Muscle layer of colon (tissue), 2 donors: ENCODE measurements at regions not wholly inside any gene's neighbourhood (a gene's known extent, or its start where the extent isn't known, plus 50 kb on each side); places are given as distances from the start of the nearest gene placed in this dataset.
"Not testable (repeated sequence)": the region's sequence is repeated elsewhere in the genome, so short reads cannot be mapped to it uniquely, and the experiment has no call there.

Source experiments
- H3K27ac ChIP-seq: one replicate; pipeline ENCODE4 v1.7.0; 2013; ENCODE audit warnings: low read depth, mild to moderate bottlenecking, low read length, moderate library complexity
- H3K27me3 ChIP-seq, 2 donors: one replicate each; pipeline ENCODE4 v1.7.0; 2013; ENCODE audit warnings: low read length in 2 of 2, mild to moderate bottlenecking in 2 of 2; ENCODE audit not compliant: insufficient read depth in 2 of 2, control insufficient read depth in 1 of 2
- H3K36me3 ChIP-seq: one replicate; pipeline ENCODE4 v1.7.0; 2013; ENCODE audit warnings: mild to moderate bottlenecking, low read length; ENCODE audit not compliant: insufficient read depth
- H3K4me1 ChIP-seq: one replicate; pipeline ENCODE4 v1.7.0; 2013; ENCODE audit warnings: mild to moderate bottlenecking, low read length; ENCODE audit not compliant: insufficient read depth
- H3K4me3 ChIP-seq, 2 donors: one replicate each; pipeline ENCODE4 v1.7.0; 2013; ENCODE audit warnings: low read length in 2 of 2, low read depth in 1 of 2, mild to moderate bottlenecking in 1 of 2, moderate library complexity in 1 of 2
- H3K9ac ChIP-seq: one replicate; pipeline ENCODE4 v1.7.0; 2013; ENCODE audit warnings: low read length
- H3K9me3 ChIP-seq: one replicate; pipeline ENCODE4 v1.7.0; 2013; ENCODE audit warnings: mild to moderate bottlenecking, low read length
- donor health status: abdominal sarcoma.
- donor health status: Adenocarcinoma of cecum.

- H3K9ac ChIP-seq, H3K4me1 ChIP-seq, H3K27me3 ChIP-seq, H3K27ac ChIP-seq, H3K9me3 ChIP-seq, H3K36me3 ChIP-seq, H3K4me3 ChIP-seq: not testable (repeated sequence)
These were observed 127.3 kb upstream of the ZC3H12C start for GRCh38 chr11:109965926-109966325.

- not testable (repeated sequence) for H3K4me3 ChIP-seq, H3K9ac ChIP-seq, H3K36me3 ChIP-seq, H3K4me1 ChIP-seq, H3K9me3 ChIP-seq, H3K27ac ChIP-seq, H3K27me3 ChIP-seq
These were observed 126.1 kb upstream of the ZC3H12C start for GRCh38 chr11:109967136-109967535.

GRCh38 chr11:109968299-109968698 is 124.9 kb upstream of the ZC3H12C start:
- Histone ChIP-seq H3K9ac (no peak overlapping the region), H3K4me3 (no peak overlapping the region), H3K27ac (no peak overlapping the region), H3K27me3 (no peaks in the 10 kb centered on the region), H3K4me1 (peaks cover 6% of the 10 kb centered on the region), H3K9me3 (no peaks in the 10 kb centered on the region), H3K36me3 (no peaks in the 10 kb centered on the region)

GRCh38 chr11:109968781-109969180 is 124.4 kb upstream of the ZC3H12C start:
- H3K4me3 ChIP-seq, result no peak overlapping the region
- no peaks in the 10 kb centered on the region for H3K36me3 ChIP-seq
- no peaks in the 10 kb centered on the region for H3K9me3 ChIP-seq
- no peaks in the 10 kb centered on the region for H3K27me3 ChIP-seq
- peaks cover 6% of the 10 kb centered on the region for H3K4me1 ChIP-seq
- no peak overlapping the region for H3K9ac ChIP-seq
- H3K27ac ChIP-seq, result no peak overlapping the region

- Histone ChIP-seq H3K9me3 (no peaks in the 10 kb centered on the region), H3K36me3 (no peaks in the 10 kb centered on the region), H3K27me3 (no peaks in the 10 kb centered on the region), H3K4me3 (no peak overlapping the region), H3K4me1 (peaks cover 6% of the 10 kb centered on the region), H3K9ac (no peak overlapping the region), H3K27ac (no peak overlapping the region)
These were observed 122.5 kb upstream of the ZC3H12C start for GRCh38 chr11:109970516-109971183.

- H3K36me3 ChIP-seq, result no peaks in the 10 kb centered on the region
- H3K27me3 ChIP-seq, result no peaks in the 10 kb centered on the region
- H3K4me3 ChIP-seq, result no peak overlapping the region
- H3K27ac ChIP-seq, result no peak overlapping the region
- H3K9ac ChIP-seq, result no peak overlapping the region
- H3K4me1 ChIP-seq, result peaks cover 6% of the 10 kb centered on the region
- H3K9me3 ChIP-seq, result no peaks in the 10 kb centered on the region
These were observed 122.0 kb upstream of the ZC3H12C start for GRCh38 chr11:109971184-109971523.

GRCh38 chr11:109972181-109972715 is 120.9 kb upstream of the ZC3H12C start:
- Histone ChIP-seq H3K4me3 (no peak overlapping the region), H3K27me3 (no peaks in the 10 kb centered on the region), H3K4me1 (peaks cover 6% of the 10 kb centered on the region), H3K27ac (no peak overlapping the region), H3K9ac (no peak overlapping the region), H3K36me3 (no peaks in the 10 kb centered on the region), H3K9me3 (no peaks in the 10 kb centered on the region)

- Histone ChIP-seq H3K4me1 (peaks cover 6% of the 10 kb centered on the region), H3K27me3 (no peaks in the 10 kb centered on the region), H3K27ac (no peak overlapping the region), H3K36me3 (no peaks in the 10 kb centered on the region), H3K9me3 (no peaks in the 10 kb centered on the region), H3K4me3 (no peak overlapping the region), H3K9ac (no peak overlapping the region)
These were observed 120.3 kb upstream of the ZC3H12C start for GRCh38 chr11:109972939-109973338.

GRCh38 chr11:109973486-109973885 is 119.7 kb upstream of the ZC3H12C start:
- H3K4me1 ChIP-seq, result peaks cover 6% of the 10 kb centered on the region
- no peaks in the 10 kb centered on the region for H3K27me3 ChIP-seq
- H3K27ac ChIP-seq, result no peak overlapping the region
- H3K9me3 ChIP-seq, result no peaks in the 10 kb centered on the region
- H3K9ac ChIP-seq, result no peak overlapping the region
- H3K4me3 ChIP-seq, result no peak overlapping the region
- H3K36me3 ChIP-seq, result no peaks in the 10 kb centered on the region

- Histone ChIP-seq H3K4me1 (peaks cover 6% of the 10 kb centered on the region), H3K27me3 (no peaks in the 10 kb centered on the region), H3K9me3 (no peaks in the 10 kb centered on the region), H3K36me3 (no peaks in the 10 kb centered on the region), H3K4me3 (no peak overlapping the region), H3K9ac (no peak overlapping the region), H3K27ac (no peak overlapping the region)
These were observed 118.7 kb upstream of the ZC3H12C start for GRCh38 chr11:109974523-109974922.

- no peaks in the 10 kb centered on the region for H3K27me3 ChIP-seq
- no peak overlapping the region for H3K9ac ChIP-seq
- no peaks in the 10 kb centered on the region for H3K4me1 ChIP-seq
- no peaks in the 10 kb centered on the region for H3K36me3 ChIP-seq
- H3K4me3 ChIP-seq, result no peak overlapping the region
- H3K27ac ChIP-seq, result no peak overlapping the region
- no peaks in the 10 kb centered on the region for H3K9me3 ChIP-seq
These were observed 114.3 kb upstream of the ZC3H12C start for GRCh38 chr11:109978895-109979294.

GRCh38 chr11:109981031-109981636 is 112.1 kb upstream of the ZC3H12C start:
- Histone ChIP-seq H3K9ac (no peak overlapping the region), H3K9me3 (no peaks in the 10 kb centered on the region), H3K4me3 (no peak overlapping the region), H3K4me1 (no peaks in the 10 kb centered on the region), H3K36me3 (no peaks in the 10 kb centered on the region), H3K27me3 (no peaks in the 10 kb centered on the region), H3K27ac (no peak overlapping the region)
